Type B pancreatic cell (in vitro differentiated cells): ENCODE measurements at regions not wholly inside any gene's neighbourhood (a gene's known extent, or its start where the extent isn't known, plus 50 kb on each side); places are given as distances from the start of the nearest gene placed in this dataset.

ENCODE experiments used
- DNase-seq: peaks from one replicate; pipeline ENCODE4 v3.0.0; 2021; ENCODE audit warnings: mixed read lengths; ENCODE audit not compliant: unreplicated experiment; ENCODE audit errors: extremely low spot score
- H3K27ac Mint-ChIP-seq: 2 replicates; pipeline ENCODE4 v1.8.0; 2021; ENCODE audit warnings: mild to moderate bottlenecking, mixed read lengths
- H3K27me3 Mint-ChIP-seq: 2 replicates; pipeline ENCODE4 v1.8.0; 2021; ENCODE audit warnings: mixed read lengths
- H3K36me3 Mint-ChIP-seq: 2 replicates; pipeline ENCODE4 v1.8.0; 2021; ENCODE audit warnings: mixed read lengths
- H3K4me1 Mint-ChIP-seq: one replicate; pipeline ENCODE4 v1.8.0; 2021; ENCODE audit warnings: mixed read lengths; ENCODE audit not compliant: unreplicated experiment
- H3K4me3 Mint-ChIP-seq: 2 replicates; pipeline ENCODE4 v1.8.0; 2021; ENCODE audit warnings: mild to moderate bottlenecking, mixed read lengths
- H3K9me3 Mint-ChIP-seq: 2 replicates; pipeline ENCODE4 v1.8.0; 2021; ENCODE audit warnings: mixed read lengths
- TF ChIP-seq, protein P1 (sequence below): fragments of 200-600 bp; sonication (generic); conservative IDR thresholded peaks from 2 replicates; pipeline ENCODE4 v1.5.0; 2021; ENCODE audit warnings: antibody characterized with exemption, mild to moderate bottlenecking

DNA sequence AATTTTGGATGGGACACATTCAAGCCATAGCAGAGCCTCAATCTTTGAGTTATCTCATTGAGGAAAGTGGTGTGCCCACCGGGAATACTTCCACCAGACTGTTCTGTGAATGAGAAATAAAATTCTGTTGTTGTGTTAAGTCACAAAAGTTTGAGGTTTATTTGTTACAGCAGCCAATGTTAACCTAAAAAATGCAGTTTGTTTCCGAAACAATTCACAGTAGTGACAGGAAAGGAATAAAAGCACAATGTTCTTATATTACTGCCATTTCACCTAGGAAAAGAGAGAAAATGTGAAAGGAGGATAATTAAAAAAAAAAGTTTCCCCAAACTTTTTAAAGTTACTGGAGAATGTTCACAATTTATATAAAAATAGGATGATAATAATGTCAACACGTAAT lies 344.6 kb downstream of the CD83 start:
- Mint-ChIP-seq H3K4me3 (no peak overlapping the region), H3K27ac (no peak overlapping the region), H3K4me1 (no peaks in the 10 kb centered on the region), H3K9me3 (no peaks in the 10 kb centered on the region), H3K27me3 (peaks cover 6% of the 10 kb centered on the region), H3K36me3 (no peaks in the 10 kb centered on the region)
- TF ChIP-seq, protein P1, sequence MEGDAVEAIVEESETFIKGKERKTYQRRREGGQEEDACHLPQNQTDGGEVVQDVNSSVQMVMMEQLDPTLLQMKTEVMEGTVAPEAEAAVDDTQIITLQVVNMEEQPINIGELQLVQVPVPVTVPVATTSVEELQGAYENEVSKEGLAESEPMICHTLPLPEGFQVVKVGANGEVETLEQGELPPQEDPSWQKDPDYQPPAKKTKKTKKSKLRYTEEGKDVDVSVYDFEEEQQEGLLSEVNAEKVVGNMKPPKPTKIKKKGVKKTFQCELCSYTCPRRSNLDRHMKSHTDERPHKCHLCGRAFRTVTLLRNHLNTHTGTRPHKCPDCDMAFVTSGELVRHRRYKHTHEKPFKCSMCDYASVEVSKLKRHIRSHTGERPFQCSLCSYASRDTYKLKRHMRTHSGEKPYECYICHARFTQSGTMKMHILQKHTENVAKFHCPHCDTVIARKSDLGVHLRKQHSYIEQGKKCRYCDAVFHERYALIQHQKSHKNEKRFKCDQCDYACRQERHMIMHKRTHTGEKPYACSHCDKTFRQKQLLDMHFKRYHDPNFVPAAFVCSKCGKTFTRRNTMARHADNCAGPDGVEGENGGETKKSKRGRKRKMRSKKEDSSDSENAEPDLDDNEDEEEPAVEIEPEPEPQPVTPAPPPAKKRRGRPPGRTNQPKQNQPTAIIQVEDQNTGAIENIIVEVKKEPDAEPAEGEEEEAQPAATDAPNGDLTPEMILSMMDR, result no peak
- no peak for DNase-seq

DNA sequence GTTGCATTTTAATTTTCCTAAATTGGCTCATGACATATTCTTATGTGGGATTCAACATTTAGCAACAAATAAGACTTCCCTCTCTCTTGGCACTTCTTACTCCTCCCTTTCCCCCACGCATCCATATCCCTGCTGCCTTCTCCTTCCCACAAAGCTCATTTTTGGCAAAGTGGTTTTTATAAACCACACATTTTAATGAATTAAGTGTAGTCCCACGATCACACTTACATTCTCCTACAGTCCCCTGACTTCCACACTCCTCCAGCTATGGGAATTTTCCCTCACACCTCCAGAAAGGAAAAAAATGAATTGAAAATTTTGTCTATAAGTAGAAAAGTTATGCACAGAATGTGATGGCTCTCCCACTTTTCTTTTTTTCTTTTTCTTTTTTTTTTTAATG lies 345.0 kb downstream of the CD83 start:
- H3K4me3 Mint-ChIP-seq, result no peak overlapping the region
- no peak for DNase-seq
- H3K9me3 Mint-ChIP-seq, result peaks cover 2% of the 10 kb centered on the region
- peaks cover 6% of the 10 kb centered on the region for H3K27me3 Mint-ChIP-seq
- H3K36me3 Mint-ChIP-seq, result no peaks in the 10 kb centered on the region
- H3K4me1 Mint-ChIP-seq, result no peaks in the 10 kb centered on the region
- TF ChIP-seq, protein P1, result no peak
- H3K27ac Mint-ChIP-seq, result no peak overlapping the region

DNA sequence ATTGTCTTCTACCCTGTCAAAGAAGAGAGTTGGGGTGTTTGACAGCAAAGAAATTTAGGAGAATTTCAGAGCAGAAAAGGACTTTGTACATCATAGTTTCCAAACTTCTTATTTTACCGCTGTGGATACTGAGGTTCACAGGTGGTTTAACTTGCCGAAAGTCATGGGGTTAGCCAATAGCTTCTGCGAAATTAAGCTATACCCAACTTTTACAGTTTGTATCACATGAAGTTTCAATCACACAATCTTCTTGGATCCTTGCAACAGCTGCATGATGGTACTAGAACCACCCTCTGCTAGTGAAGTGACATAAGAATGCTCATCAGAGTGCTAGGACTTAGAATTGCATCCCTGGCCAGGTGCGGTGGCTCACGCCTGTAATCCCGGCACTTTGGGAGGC lies 345.5 kb downstream of the CD83 start:
- DNase-seq, result no peak
- no peaks in the 10 kb centered on the region for H3K36me3 Mint-ChIP-seq
- H3K4me1 Mint-ChIP-seq, result no peaks in the 10 kb centered on the region
- TF ChIP-seq, protein P1, result no peak
- H3K27ac Mint-ChIP-seq, result no peak overlapping the region
- peaks cover 3% of the 10 kb centered on the region for H3K27me3 Mint-ChIP-seq
- H3K9me3 Mint-ChIP-seq, result peaks cover 6% of the 10 kb centered on the region
- H3K4me3 Mint-ChIP-seq, result no peak overlapping the region

DNA sequence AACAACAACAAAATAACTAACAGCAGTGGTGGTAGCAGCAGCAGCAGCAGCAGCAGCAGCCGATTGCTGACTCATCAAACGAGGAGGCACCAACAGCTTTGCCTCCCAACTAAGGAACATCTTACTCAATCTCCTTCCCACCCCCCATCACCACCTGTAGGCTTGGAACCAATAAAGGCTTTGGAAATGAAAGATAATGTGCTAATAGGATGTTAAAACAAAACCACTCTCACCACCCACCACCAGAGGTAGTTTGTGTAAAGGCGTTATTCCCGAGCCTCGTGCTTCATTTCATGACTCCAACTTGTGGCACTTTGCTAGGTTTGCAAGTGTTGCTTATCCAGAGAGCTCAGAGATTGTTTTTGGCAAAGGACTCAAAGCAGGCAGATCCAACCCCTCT lies 346.5 kb downstream of the CD83 start:
- Mint-ChIP-seq H3K4me1 (no peaks in the 10 kb centered on the region), H3K9me3 (peaks cover 9% of the 10 kb centered on the region), H3K36me3 (no peaks in the 10 kb centered on the region), H3K27me3 (peaks cover 3% of the 10 kb centered on the region), H3K27ac (no peak overlapping the region), H3K4me3 (no peak overlapping the region)
- no peak for DNase-seq
- TF ChIP-seq, protein P1, result no peak

DNA sequence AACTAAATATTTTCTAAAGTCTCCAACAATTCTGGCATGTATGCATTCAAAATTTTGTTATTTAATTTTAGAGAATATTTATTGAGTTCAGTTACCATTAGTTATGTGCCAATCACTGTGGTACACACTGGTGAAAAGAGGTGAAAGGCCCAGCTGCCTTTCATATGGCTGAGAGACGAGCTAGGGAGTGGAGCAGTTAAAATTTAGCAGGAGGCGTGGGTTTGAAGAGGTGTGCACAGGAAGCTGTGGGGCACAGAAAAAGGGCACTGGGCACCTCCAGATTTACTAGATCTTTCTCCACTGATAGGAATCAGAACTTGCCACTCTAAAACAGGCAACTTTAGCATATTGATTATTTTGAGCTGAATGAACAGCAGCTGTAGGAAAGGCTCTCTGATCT lies 347.1 kb downstream of the CD83 start:
- no peak for DNase-seq
- Mint-ChIP-seq H3K36me3 (no peaks in the 10 kb centered on the region), H3K4me3 (no peak overlapping the region), H3K27me3 (peaks cover 3% of the 10 kb centered on the region), H3K4me1 (no peaks in the 10 kb centered on the region), H3K27ac (no peak overlapping the region), H3K9me3 (peaks cover 14% of the 10 kb centered on the region)
- TF ChIP-seq, protein P1, result no peak

DNA sequence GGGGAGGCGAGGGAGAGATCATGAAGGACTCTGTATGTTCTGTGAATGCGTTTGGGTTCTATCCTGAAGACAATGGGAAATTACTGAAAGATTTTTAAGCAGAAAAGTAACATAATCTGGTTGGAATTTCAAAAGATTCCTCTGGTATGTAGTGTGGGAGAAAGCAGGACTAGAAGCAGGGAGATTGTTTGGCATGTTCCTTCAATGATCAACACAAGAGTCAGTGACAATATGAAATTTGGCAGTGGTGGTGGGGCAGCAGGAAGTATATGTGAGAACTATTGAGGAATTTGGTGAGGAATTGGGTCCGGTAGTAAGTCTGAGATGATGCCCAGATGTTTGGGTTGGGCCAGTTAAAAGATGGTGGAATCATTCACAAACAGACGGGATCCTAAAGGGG lies 348.7 kb downstream of the CD83 start:
- TF ChIP-seq, protein P1, result no peak
- Mint-ChIP-seq H3K36me3 (no peaks in the 10 kb centered on the region), H3K4me1 (peaks cover 8% of the 10 kb centered on the region), H3K27me3 (peaks cover 3% of the 10 kb centered on the region), H3K27ac (no peak overlapping the region), H3K4me3 (no peak overlapping the region), H3K9me3 (peaks cover 20% of the 10 kb centered on the region)
- no peak for DNase-seq
